Stimulated activated naive CD4-positive, alpha-beta T cell (primary cell): ENCODE measurements at regions not wholly inside any gene's neighbourhood (a gene's known extent, or its start where the extent isn't known, plus 50 kb on each side); places are given as distances from the start of the nearest gene placed in this dataset.

Experiments used
- DNase-seq, 6 experiments: peaks; one replicate each; lab custom pipeline; 2025; lab: John Stamatoyannopoulos, UW

DNA sequence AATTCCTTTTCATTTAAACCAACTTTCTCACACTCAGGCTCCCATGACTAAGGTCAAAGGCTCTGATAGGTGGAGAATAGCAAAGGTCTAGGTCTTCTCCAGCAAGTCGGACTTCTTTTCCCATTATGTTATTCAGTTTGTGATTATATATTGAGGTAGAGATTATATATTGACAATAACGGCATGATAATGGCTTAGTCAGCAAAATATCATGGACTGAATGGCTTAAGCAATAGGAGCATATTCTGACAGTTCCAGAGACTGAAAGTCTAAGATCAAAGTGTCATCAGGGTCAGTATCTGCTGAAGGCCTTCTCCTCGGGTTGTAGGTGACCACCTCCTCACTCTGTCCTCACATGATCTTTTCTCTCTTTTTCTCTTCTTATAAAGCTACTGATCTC lies 1251.4 kb downstream of the ROBO1 start:
- DNase-seq: no peak

GRCh38 chr3:78516937-78517336 lies 1250.9 kb downstream of the ROBO1 start:
- no peak for DNase-seq

DNA sequence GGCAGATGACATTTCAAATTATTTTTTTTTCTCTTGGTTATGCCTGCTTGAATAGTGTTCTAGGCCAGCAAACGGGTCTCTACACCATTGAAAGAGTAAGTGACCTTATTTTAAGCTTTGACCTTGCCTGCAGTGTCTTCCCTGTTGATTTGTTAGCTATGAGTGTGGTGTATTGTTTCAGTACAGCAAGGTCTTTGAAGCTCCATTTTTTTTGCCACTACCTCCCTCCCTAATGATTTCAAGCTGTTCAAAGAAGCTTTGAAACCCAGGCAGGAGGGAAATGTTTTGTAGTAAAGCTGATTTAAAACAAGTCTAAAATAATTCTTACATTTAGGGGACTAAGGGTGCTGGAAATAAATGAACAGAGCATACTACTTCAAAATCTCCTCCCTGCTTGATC lies 1249.8 kb downstream of the ROBO1 start:
- no peak for DNase-seq

- DNase-seq: no peak
Measured at GRCh38 chr3:78519281-78519680, 1248.5 kb downstream of the ROBO1 start.

DNA sequence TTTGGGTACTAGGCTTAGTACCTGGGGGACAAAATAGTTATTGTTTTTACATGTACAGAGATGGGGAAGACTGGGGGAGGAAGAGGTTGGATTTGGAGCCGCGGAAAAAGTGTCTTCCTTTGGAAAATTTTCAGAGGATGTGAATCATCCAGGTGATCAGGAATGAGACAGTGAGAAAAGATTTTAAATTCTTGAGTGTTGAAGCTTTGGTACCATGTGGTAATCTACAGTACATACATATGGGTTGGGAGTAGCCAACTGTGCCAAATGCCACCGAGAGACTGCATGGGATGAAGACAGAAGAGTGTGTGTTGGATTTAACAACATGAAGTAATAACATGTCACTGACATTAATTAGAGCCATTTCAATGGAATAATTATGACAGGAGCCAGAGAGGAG lies 1238.2 kb downstream of the ROBO1 start:
- no peak for DNase-seq

DNA sequence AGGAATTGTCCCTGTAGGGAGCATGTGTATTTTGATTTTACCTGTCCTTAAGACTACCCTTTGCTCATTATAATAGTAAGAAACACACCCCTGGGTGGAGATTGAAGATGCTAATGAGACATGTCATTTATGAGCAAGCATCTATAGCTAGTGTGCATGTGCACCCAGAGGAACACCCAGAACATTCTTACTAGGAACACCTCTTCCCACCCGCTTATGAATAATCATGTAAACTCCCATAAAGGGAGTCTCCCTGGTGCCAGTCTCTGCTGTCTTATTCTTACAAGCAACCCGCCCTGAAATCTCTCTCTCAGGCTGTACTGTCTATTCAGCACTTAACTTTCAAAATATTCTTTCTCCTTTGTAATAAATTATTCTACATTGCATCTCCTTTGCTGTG lies 1227.3 kb downstream of the ROBO1 start:
- DNase-seq: no peak

GRCh38 chr3:78545827-78546226 lies 1222.0 kb downstream of the ROBO1 start:
- no peak for DNase-seq
